ENCODE measurements at regions not wholly inside any gene's neighbourhood (a gene's known extent, or its start where the extent isn't known, plus 50 kb on each side); places are given as distances from the start of the nearest gene placed in this dataset.
"Not testable (repeated sequence)": the region's sequence is repeated elsewhere in the genome, so short reads cannot be mapped to it uniquely, and the experiment has no call there.

DNA sequence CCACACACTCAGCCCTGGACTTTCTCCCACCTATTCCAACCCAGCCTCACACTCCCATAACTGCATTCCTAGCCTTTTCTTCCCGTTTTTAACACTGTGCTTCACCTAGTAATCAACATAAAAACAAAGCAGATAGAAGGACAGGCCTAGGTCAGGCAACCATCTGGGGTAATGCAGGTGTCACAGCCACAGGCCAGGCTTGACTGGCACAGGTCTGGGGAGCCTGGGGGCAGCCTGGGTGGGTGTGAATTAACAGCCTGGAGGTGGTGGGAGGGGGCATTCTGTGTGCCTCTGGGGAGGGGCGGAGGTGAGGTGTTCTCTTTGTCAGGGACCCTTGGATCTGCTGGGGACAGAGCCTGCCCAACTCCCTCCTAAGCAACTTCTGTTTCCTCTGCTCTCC, 332.6 kb downstream of the BCL2L11 start:
- TF ChIP-seq, protein P1, sequence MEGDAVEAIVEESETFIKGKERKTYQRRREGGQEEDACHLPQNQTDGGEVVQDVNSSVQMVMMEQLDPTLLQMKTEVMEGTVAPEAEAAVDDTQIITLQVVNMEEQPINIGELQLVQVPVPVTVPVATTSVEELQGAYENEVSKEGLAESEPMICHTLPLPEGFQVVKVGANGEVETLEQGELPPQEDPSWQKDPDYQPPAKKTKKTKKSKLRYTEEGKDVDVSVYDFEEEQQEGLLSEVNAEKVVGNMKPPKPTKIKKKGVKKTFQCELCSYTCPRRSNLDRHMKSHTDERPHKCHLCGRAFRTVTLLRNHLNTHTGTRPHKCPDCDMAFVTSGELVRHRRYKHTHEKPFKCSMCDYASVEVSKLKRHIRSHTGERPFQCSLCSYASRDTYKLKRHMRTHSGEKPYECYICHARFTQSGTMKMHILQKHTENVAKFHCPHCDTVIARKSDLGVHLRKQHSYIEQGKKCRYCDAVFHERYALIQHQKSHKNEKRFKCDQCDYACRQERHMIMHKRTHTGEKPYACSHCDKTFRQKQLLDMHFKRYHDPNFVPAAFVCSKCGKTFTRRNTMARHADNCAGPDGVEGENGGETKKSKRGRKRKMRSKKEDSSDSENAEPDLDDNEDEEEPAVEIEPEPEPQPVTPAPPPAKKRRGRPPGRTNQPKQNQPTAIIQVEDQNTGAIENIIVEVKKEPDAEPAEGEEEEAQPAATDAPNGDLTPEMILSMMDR (IDR thresholded peaks at IDR 0.05 in 2 of 3, conservative IDR thresholded peaks at IDR 0.05 in 1 of 3; ENCODE audit: borderline replicate concordance in 1 of 3, insufficient read depth in 1 of 3, low read depth in 2 of 3, low read length in 2 of 3): not testable (repeated sequence)
- TF ChIP-seq POLR2AphosphoS5 (IDR thresholded peaks at IDR 0.05; ENCODE audit: low read depth, low read length); EZH2 (IDR thresholded peaks at IDR 0.05); ZNF274 (IDR thresholded peaks at IDR 0.05; ENCODE audit: low read depth, low read length); POLR2A (IDR thresholded peaks at IDR 0.05; ENCODE audit: borderline replicate concordance, extremely low read depth, insufficient read depth, insufficient read length); RAD21 (IDR thresholded peaks at IDR 0.05; ENCODE audit: low read depth); YY1 (IDR thresholded peaks at IDR 0.05; ENCODE audit: extremely low read depth, insufficient replicate concordance, low read depth, low read length); TCF7L2 (IDR thresholded peaks at IDR 0.05; ENCODE audit: borderline replicate concordance, extremely low read depth, insufficient read depth, insufficient read length); ELF1 (IDR thresholded peaks at IDR 0.05; ENCODE audit: borderline replicate concordance, low read depth): not testable (repeated sequence)
- TF ChIP-seq, protein P2, sequence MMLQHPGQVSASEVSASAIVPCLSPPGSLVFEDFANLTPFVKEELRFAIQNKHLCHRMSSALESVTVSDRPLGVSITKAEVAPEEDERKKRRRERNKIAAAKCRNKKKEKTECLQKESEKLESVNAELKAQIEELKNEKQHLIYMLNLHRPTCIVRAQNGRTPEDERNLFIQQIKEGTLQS (IDR thresholded peaks at IDR 0.05): not testable (repeated sequence)
- TF ChIP-seq, protein P3, sequence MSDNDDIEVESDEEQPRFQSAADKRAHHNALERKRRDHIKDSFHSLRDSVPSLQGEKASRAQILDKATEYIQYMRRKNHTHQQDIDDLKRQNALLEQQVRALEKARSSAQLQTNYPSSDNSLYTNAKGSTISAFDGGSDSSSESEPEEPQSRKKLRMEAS (IDR thresholded peaks at IDR 0.05): not testable (repeated sequence)
- TF ChIP-seq, protein P4, sequence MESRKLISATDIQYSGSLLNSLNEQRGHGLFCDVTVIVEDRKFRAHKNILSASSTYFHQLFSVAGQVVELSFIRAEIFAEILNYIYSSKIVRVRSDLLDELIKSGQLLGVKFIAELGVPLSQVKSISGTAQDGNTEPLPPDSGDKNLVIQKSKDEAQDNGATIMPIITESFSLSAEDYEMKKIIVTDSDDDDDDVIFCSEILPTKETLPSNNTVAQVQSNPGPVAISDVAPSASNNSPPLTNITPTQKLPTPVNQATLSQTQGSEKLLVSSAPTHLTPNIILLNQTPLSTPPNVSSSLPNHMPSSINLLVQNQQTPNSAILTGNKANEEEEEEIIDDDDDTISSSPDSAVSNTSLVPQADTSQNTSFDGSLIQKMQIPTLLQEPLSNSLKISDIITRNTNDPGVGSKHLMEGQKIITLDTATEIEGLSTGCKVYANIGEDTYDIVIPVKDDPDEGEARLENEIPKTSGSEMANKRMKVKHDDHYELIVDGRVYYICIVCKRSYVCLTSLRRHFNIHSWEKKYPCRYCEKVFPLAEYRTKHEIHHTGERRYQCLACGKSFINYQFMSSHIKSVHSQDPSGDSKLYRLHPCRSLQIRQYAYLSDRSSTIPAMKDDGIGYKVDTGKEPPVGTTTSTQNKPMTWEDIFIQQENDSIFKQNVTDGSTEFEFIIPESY (IDR thresholded peaks at IDR 0.05; ENCODE audit: extremely low read depth, insufficient replicate concordance, low read length): not testable (repeated sequence)

Measured in HCT116 (cell line).